ENCODE measurements at regions not wholly inside any gene's neighbourhood (a gene's known extent, or its start where the extent isn't known, plus 50 kb on each side); places are given as distances from the start of the nearest gene placed in this dataset.

DNA sequence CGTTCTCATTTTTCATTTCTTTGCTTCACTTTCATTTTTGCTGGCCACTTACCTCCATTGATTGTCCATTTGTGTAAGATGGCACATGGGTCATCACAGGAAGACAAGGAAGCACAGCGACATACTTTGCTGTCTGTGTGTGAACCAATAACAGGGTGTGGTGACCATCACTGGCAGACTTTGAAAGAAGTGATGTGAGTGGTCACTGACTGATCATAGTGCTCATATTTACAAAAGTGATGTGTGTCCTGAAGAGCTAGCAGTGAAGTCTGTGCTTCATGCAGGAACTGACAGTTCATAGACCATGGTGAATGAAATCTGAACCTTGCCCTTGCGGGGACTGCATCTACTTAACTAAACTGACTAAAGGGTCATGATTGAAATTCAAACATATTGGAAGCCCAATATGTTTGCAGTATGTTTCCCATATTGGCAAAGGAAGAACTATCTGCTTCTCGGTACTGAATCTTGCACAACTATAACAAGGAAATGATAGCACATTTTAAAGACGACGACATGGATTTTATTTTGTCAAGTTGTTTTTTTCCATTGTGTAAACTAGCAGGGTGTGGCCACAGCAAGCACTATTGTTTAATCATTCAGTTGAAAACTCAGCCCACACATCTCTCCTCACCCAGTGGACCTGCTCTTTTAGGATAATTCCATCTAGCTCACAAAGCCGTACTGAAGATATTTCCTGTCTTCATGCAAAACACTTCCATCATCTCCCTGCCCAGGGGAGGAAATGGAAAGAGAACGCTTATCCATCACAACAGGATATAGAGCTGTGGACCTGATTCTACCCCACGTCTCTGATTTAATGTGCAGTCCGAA lies 232.0 kb upstream of the ANKRD55 start (continued):
- TF ChIP-seq, protein P1, sequence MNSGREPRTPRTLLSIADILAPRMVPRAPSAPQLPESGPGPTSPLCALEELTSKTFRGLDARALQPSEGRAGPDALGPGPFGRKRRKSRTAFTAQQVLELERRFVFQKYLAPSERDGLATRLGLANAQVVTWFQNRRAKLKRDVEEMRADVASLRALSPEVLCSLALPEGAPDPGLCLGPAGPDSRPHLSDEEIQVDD (CRISPR knock-in tag; IDR thresholded peaks at IDR 0.05; ENCODE audit: borderline replicate concordance) = no peak
- no peak for TF ChIP-seq ZNF354B (CRISPR knock-in tag; IDR thresholded peaks at IDR 0.05)
- no peak for TF ChIP-seq ZNF20 (CRISPR knock-in tag; IDR thresholded peaks at IDR 0.05)
- no peak for TF ChIP-seq KLF9 (CRISPR knock-in tag; IDR thresholded peaks at IDR 0.05; ENCODE audit: low read depth)
- TF ChIP-seq, protein P2, sequence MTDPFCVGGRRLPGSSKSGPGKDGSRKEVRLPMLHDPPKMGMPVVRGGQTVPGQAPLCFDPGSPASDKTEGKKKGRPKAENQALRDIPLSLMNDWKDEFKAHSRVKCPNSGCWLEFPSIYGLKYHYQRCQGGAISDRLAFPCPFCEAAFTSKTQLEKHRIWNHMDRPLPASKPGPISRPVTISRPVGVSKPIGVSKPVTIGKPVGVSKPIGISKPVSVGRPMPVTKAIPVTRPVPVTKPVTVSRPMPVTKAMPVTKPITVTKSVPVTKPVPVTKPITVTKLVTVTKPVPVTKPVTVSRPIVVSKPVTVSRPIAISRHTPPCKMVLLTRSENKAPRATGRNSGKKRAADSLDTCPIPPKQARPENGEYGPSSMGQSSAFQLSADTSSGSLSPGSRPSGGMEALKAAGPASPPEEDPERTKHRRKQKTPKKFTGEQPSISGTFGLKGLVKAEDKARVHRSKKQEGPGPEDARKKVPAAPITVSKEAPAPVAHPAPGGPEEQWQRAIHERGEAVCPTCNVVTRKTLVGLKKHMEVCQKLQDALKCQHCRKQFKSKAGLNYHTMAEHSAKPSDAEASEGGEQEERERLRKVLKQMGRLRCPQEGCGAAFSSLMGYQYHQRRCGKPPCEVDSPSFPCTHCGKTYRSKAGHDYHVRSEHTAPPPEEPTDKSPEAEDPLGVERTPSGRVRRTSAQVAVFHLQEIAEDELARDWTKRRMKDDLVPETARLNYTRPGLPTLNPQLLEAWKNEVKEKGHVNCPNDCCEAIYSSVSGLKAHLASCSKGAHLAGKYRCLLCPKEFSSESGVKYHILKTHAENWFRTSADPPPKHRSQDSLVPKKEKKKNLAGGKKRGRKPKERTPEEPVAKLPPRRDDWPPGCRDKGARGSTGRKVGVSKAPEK (CRISPR knock-in tag; IDR thresholded peaks at IDR 0.05; ENCODE audit: borderline replicate concordance) = peak; percentile 51; the same call in 1 of the 2 replicates
- TF ChIP-seq ISX (CRISPR knock-in tag; conservative IDR thresholded peaks at IDR 0.05) = no peak
- peak; percentile 86 for TF ChIP-seq SIX4 (CRISPR knock-in tag; IDR thresholded peaks at IDR 0.05)
- TF ChIP-seq, protein P3, sequence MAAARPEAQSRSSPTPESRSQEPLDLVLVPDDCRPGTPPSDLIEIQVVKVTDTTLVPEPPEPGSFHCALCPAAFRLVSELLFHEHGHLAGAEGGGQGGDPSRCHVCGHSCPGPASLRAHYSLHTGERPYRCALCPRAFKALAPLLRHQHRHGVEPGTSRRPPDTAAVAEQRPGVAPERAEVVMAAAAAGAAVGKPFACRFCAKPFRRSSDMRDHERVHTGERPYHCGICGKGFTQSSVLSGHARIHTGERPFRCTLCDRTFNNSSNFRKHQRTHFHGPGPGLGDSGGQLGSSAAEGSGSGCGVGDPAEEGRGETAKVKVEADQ (CRISPR knock-in tag; IDR thresholded peaks at IDR 0.05; ENCODE audit: borderline replicate concordance) = no peak
- TF ChIP-seq, protein P4, sequence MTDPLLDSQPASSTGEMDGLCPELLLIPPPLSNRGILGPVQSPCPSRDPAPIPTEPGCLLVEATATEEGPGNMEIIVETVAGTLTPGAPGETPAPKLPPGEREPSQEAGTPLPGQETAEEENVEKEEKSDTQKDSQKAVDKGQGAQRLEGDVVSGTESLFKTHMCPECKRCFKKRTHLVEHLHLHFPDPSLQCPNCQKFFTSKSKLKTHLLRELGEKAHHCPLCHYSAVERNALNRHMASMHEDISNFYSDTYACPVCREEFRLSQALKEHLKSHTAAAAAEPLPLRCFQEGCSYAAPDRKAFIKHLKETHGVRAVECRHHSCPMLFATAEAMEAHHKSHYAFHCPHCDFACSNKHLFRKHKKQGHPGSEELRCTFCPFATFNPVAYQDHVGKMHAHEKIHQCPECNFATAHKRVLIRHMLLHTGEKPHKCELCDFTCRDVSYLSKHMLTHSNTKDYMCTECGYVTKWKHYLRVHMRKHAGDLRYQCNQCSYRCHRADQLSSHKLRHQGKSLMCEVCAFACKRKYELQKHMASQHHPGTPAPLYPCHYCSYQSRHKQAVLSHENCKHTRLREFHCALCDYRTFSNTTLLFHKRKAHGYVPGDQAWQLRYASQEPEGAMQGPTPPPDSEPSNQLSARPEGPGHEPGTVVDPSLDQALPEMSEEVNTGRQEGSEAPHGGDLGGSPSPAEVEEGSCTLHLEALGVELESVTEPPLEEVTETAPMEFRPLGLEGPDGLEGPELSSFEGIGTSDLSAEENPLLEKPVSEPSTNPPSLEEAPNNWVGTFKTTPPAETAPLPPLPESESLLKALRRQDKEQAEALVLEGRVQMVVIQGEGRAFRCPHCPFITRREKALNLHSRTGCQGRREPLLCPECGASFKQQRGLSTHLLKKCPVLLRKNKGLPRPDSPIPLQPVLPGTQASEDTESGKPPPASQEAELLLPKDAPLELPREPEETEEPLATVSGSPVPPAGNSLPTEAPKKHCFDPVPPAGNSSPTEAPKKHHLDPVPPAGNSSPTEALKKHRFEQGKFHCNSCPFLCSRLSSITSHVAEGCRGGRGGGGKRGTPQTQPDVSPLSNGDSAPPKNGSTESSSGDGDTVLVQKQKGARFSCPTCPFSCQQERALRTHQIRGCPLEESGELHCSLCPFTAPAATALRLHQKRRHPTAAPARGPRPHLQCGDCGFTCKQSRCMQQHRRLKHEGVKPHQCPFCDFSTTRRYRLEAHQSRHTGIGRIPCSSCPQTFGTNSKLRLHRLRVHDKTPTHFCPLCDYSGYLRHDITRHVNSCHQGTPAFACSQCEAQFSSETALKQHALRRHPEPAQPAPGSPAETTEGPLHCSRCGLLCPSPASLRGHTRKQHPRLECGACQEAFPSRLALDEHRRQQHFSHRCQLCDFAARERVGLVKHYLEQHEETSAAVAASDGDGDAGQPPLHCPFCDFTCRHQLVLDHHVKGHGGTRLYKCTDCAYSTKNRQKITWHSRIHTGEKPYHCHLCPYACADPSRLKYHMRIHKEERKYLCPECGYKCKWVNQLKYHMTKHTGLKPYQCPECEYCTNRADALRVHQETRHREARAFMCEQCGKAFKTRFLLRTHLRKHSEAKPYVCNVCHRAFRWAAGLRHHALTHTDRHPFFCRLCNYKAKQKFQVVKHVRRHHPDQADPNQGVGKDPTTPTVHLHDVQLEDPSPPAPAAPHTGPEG (CRISPR knock-in tag; IDR thresholded peaks at IDR 0.05) = no peak
- TF ChIP-seq, protein P5, sequence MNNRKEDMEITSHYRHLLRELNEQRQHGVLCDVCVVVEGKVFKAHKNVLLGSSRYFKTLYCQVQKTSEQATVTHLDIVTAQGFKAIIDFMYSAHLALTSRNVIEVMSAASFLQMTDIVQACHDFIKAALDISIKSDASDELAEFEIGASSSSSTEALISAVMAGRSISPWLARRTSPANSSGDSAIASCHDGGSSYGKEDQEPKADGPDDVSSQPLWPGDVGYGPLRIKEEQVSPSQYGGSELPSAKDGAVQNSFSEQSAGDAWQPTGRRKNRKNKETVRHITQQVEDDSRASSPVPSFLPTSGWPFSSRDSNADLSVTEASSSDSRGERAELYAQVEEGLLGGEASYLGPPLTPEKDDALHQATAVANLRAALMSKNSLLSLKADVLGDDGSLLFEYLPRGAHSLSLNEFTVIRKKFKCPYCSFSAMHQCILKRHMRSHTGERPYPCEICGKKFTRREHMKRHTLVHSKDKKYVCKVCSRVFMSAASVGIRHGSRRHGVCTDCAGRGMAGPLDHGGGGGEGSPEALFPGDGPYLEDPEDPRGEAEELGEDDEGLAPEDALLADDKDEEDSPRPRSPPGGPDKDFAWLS (CRISPR knock-in tag; IDR thresholded peaks at IDR 0.05; ENCODE audit: borderline replicate concordance) = no peak
- no peak for TF ChIP-seq ZNF549 (CRISPR knock-in tag; IDR thresholded peaks at IDR 0.05)
- TF ChIP-seq HHEX (CRISPR knock-in tag; IDR thresholded peaks at IDR 0.05) = no peak
- TF ChIP-seq ZNF180 (CRISPR knock-in tag; IDR thresholded peaks at IDR 0.05; ENCODE audit: borderline replicate concordance, low read depth) = no peak

All from HepG2 (cell line).